ENCODE measurements at regions not wholly inside any gene's neighbourhood (a gene's known extent, or its start where the extent isn't known, plus 50 kb on each side); places are given as distances from the start of the nearest gene placed in this dataset.

- no peak for DNase-seq
Measured at GRCh38 chr2:155115846-155116245, 417.4 kb downstream of the KCNJ3 start.

GRCh38 chr2:155111070-155111469, 412.6 kb downstream of the KCNJ3 start:
- DNase-seq = no peak

- no peak for DNase-seq
Measured at GRCh38 chr2:155109527-155109926, 411.0 kb downstream of the KCNJ3 start.

- DNase-seq = no peak
Measured at GRCh38 chr2:155100261-155100660, 401.8 kb downstream of the KCNJ3 start.

GRCh38 chr2:155099784-155100183, 401.3 kb downstream of the KCNJ3 start:
- DNase-seq = no peak

- DNase-seq = no peak
Measured at GRCh38 chr2:155095613-155096012, 397.1 kb downstream of the KCNJ3 start.

GRCh38 chr2:155080373-155080772, 381.9 kb downstream of the KCNJ3 start:
- no peak for DNase-seq

GRCh38 chr2:155070489-155070888, 372.0 kb downstream of the KCNJ3 start:
- DNase-seq = peak; percentile 5 to 79

GRCh38 chr2:155062922-155063258, 364.4 kb downstream of the KCNJ3 start:
- DNase-seq = no peak

- no peak for DNase-seq
Measured at GRCh38 chr2:155062250-155062921, 363.9 kb downstream of the KCNJ3 start.

- DNase-seq = no peak
Measured at GRCh38 chr2:155060896-155061295, 362.4 kb downstream of the KCNJ3 start.

- DNase-seq = no peak
Measured at GRCh38 chr2:155054712-155055111, 356.2 kb downstream of the KCNJ3 start.

GRCh38 chr2:155043097-155043496, 344.6 kb downstream of the KCNJ3 start:
- DNase-seq = no peak

- no peak for DNase-seq
Measured at GRCh38 chr2:155035308-155035707, 336.8 kb downstream of the KCNJ3 start.

GRCh38 chr2:155033652-155034051, 335.2 kb downstream of the KCNJ3 start:
- DNase-seq = no peak

GRCh38 chr2:155030296-155030695, 331.8 kb downstream of the KCNJ3 start:
- DNase-seq = no peak

- no peak for DNase-seq
Measured at GRCh38 chr2:155026651-155027174, 328.2 kb downstream of the KCNJ3 start.

- no peak for DNase-seq
Measured at GRCh38 chr2:155023674-155024073, 325.2 kb downstream of the KCNJ3 start.

- DNase-seq = no peak
Measured at GRCh38 chr2:155022531-155022930, 324.0 kb downstream of the KCNJ3 start.

- peak in 1 of 2 experiments; percentile 42 for DNase-seq
Measured at GRCh38 chr2:155021618-155022017, 323.1 kb downstream of the KCNJ3 start.

- no peak for DNase-seq
Measured at GRCh38 chr2:155020246-155020645, 321.8 kb downstream of the KCNJ3 start.

- no peak for DNase-seq
Measured at GRCh38 chr2:155010925-155011324, 312.4 kb downstream of the KCNJ3 start.

GRCh38 chr2:154995361-154995760, 296.9 kb downstream of the KCNJ3 start:
- no peak for DNase-seq

- peak; percentile 15 to 71 for DNase-seq
Measured at GRCh38 chr2:154992826-154993225, 294.3 kb downstream of the KCNJ3 start.

- no peak for DNase-seq
Measured at GRCh38 chr2:154978710-154979109, 280.2 kb downstream of the KCNJ3 start.
